HG03378 (cell line): ENCODE measurements at regions not wholly inside any gene's neighbourhood (a gene's known extent, or its start where the extent isn't known, plus 50 kb on each side); places are given as distances from the start of the nearest gene placed in this dataset.

ENCODE experiments used
- ATAC-seq: cut with Tn5 transposase; IDR thresholded peaks from one replicate; pipeline ENCODE4 v1.9.1; 2021; ENCODE audit warnings: mild to moderate bottlenecking, moderate library complexity; ENCODE audit not compliant: unreplicated experiment

DNA sequence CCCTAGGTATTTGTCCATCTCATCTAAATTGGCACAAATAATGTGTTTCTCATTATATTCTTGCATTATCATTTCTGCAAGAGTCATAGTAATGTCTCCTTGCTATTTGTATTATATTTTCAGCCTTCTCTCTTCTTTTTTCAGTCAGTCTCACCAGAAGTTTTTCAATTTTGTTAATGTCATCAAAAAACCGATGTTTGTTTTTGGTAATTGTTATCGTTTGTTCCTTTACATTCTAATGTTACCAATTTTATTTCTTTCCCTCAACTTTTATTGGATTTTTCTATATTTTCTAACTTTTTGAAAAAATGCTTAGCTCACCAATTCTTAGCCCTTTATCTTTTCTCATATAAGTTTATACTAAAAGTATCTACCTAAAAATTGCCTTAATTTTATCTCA, 82.2 kb upstream of the NRSN1 start:
- ATAC-seq: no peak

DNA sequence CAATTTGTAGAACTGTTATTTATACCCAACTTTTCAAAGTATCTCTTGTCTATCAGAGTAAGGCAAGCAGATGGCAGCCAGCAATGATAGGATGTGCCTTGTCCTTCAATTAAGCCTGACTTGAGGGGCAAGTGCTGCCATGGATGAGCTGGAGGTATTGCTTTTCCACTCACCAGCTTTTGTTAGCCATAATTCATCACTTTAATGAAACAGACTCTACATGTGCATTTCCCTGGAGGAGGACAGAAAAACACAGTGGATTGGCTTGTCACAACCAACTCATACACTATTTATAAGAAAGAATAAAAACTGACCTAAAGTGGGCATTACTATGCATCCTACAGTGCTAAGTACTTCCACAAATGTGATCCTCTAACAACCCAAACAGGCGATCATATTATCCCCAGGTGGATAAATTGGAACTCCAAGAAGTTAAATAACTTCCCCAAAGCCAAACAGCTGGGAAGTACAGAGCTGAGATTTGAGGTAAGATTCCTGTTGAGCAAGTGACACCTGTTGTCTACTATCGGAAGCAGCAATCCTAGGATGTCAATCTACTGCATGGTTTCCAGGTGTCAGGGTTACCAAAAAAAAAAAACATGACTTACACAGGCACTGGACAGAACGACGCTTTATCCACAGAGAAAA, 73.9 kb upstream of the NRSN1 start:
- ATAC-seq: no peak

GRCh38 chr6:24052590-24052961, 73.4 kb upstream of the NRSN1 start:
- no peak for ATAC-seq

- no peak for ATAC-seq
Observed at GRCh38 chr6:24053057-24053456, 73.0 kb upstream of the NRSN1 start.

GRCh38 chr6:24054388-24054787, 71.6 kb upstream of the NRSN1 start:
- ATAC-seq: no peak

DNA sequence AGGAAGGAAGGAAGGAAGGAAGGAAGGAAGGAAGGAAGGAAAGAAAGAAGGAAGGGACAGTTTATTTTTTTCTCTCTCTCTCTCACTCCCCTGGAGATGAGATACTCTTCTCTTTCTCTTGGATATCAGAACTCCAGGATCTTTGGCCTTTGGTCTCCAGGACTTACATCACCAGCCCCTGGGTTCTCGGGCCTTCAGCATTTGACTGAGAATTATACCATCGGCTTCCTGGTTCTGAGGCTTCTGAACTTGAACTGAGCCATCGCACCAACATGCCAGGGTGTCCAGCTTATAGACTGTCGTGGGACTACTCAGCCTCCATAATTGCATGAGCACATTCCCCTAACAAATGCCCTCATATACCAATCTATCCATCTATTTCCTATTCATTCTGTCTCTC, 69.4 kb upstream of the NRSN1 start:
- ATAC-seq: no peak

DNA sequence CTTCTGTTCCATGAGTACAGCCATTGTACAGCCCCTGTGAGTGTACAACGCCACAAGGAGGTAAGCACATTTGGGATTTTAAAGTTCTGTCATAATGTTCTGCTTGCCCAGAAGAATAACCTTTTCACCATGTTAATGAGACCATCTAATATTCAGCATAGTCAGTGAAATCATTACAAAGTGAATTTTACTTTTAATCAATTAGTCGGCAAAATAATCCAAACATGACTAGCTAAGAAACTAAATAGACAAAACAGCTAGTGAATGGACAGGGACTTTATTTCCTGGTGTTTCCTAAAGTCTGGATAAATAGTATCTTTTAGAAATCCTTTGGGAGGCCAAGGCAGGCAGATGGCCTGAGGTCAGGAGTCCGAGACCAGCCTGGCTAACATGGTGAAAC, 69.0 kb upstream of the NRSN1 start:
- no peak for ATAC-seq

DNA sequence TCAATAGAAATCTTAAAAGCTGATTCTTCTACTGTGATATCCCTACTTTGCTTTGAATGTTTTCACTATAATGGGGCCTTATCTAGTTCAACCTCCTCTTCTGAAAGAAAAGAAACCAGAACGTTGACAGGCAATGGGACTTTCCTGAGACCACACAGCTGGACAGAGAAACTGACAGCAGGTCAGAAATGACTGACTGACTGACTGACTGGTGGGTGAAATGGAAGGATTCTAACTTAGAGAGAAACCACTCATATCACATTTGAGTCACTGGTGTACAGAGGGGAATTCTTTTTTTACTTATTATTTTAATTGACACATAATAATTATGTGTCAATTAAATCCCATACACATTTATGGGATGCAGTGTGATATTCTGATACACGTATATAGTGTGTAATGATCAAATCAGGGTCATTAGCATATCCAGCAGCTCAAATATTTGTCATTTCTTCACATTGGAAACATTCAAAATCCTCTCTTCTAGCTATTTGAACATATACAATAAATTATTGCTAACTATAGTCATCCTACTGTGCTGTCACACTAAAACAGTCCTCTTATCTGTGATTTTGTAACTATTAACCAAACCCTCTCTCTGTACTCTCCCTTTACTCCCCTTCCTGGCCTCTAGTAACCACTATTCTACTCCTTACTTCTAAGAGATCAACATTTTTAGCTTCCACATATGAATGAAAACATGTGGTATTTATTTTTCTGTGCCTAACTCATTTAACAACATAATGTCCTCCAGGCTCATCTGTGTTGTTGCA, 64.8 kb upstream of the NRSN1 start:
- ATAC-seq: peak; percentile 96

DNA sequence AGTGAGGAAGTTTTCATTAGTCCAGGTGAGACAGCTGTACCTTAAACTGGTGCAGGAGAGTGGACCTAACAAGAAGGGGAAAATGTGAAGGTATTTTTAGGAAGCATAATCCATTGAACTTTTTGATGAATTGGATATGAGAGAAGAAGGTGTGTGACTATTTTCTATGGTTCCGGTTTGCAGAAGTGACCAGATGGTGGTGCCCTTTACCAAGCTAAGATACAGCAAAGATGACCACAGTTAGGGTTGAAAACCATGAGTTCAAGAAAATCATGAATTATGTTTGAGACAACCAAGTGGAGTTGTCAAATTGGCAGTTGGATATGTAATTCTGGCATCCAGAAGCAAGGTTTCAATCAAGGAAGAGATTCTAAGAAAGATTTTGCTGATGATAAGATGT, 61.9 kb upstream of the NRSN1 start:
- no peak for ATAC-seq

GRCh38 chr6:24064832-24065231, 61.2 kb upstream of the NRSN1 start:
- ATAC-seq: no peak

- no peak for ATAC-seq
Observed at GRCh38 chr6:24069526-24069925, 56.5 kb upstream of the NRSN1 start.

DNA sequence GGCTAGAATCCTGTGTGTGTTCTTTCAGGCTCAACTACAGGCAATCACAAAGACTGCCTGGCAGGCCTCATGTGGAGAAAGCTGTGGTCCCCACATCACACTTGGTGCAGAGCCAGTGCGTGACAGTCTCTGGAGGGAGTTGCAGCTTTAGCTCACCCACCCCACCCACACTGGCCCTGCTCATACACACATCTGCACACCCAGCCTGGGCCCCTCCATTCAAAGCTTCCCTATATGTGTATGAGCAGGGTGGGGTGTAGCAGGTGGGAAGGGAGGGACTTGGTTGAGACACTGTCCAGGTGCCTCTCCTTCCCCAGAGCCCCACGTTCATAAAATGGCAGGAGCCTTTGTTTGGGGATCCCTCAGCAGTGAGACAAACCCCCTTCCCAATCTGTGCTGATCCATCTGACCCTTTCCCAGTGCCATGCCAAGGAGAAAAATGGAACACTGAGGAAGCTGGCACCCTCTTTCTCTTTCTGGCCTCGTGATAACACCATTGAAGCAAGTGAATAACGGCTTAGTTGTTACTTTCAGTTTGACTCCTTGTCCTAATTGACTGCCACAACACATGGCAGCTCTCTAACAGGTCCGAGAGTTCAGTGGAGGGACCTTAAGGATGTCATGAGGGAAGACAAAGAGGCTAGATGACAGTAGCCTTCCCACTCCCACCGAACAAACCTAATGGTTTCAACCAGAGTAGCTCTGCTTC, 53.8 kb upstream of the NRSN1 start:
- ATAC-seq: peak; percentile 68

GRCh38 chr6:24076011-24076410, 50.0 kb upstream of the NRSN1 start:
- no peak for ATAC-seq
